Tibial artery (tissue), 4 donors: ENCODE measurements at regions not wholly inside any gene's neighbourhood (a gene's known extent, or its start where the extent isn't known, plus 50 kb on each side); places are given as distances from the start of the nearest gene placed in this dataset.

ENCODE experiments used
- DNase-seq, 2 donors: peaks; one replicate each; pipeline ENCODE4 v3.0.0-alpha.2; 2019
- H3K27ac ChIP-seq, 2 donors: fragments of 200-600 bp; sonication (generic) in 1 of 2; 1 replicate in 1 of 2; 2 replicates in 1 of 2; pipeline ENCODE4 v1.5.1; 2018 to 2019; ENCODE audit warnings: mild to moderate bottlenecking in 1 of 2
- H3K27me3 ChIP-seq, 2 donors: fragments of 200-600 bp; sonication (generic) in 1 of 2; one replicate each; pipeline versions ENCODE4 v1.5.1 to v1.6.0; 2016 to 2019
- H3K36me3 ChIP-seq, 3 donors: fragments of 200-600 bp; sonication (generic) in 2 of 3; one replicate each; pipeline ENCODE4 v1.5.1; 2016 to 2019; ENCODE audit warnings: mild to moderate bottlenecking in 2 of 3
- H3K4me1 ChIP-seq, 4 donors: fragments of 200-600 bp; sonication (generic) in 2 of 4; 1 replicate in 3 of 4; 2 replicates in 1 of 4; pipeline ENCODE4 v1.5.1; 2016 to 2019
- H3K4me3 ChIP-seq, 2 donors: fragments of 200-600 bp; sonication (generic) in 1 of 2; 1 replicate in 1 of 2; 2 replicates in 1 of 2; pipeline ENCODE4 v1.5.1; 2018 to 2019; ENCODE audit warnings: mild to moderate bottlenecking in 2 of 2
- H3K9me3 ChIP-seq, 3 donors: fragments of 200-600 bp; sonication (generic) in 1 of 3; one replicate each; pipeline ENCODE4 v1.5.1; 2016 to 2019
- CTCF ChIP-seq, 2 experiments: fragments of 200-600 bp in 1 of 2; fragments of 450-650 bp in 1 of 2; IDR thresholded peaks; one replicate each; pipeline ENCODE4 v1.5.1; 2017 to 2019; ENCODE audit warnings: antibody characterized with exemption in 2 of 2, mild to moderate bottlenecking in 1 of 2, moderate library complexity in 1 of 2
- intact Hi-C: fragments of 100-400 bp; cut with DNase I; formaldehyde crosslinking; loops from one replicate; pipeline ENCODE4 v1.15.0; 2023; ENCODE audit warnings: low total_unique reads

GRCh38 chr2:221691571-221691970 is 119.5 kb upstream of the EPHA4 start:
- intact Hi-C loops: no loop called here
- H3K4me3 ChIP-seq: no peak overlapping the region
- no peaks in the 10 kb centered on the region for H3K27me3 ChIP-seq
- DNase-seq: no peak
- H3K9me3 ChIP-seq: no peaks in the 10 kb centered on the region
- no peak overlapping the region for H3K27ac ChIP-seq
- H3K36me3 ChIP-seq: no peaks in the 10 kb centered on the region
- peaks cover 0 to 11% (median 0%) of the 10 kb centered on the region in 4 donors for H3K4me1 ChIP-seq
- no peak for TF ChIP-seq CTCF (IDR thresholded peaks at IDR 0.05)

GRCh38 chr2:221689140-221689539 is 117.0 kb upstream of the EPHA4 start:
- no peaks in the 10 kb centered on the region for H3K27me3 ChIP-seq
- no peak overlapping the region for H3K27ac ChIP-seq
- TF ChIP-seq CTCF (IDR thresholded peaks at IDR 0.05): no peak
- no peak overlapping the region for H3K4me3 ChIP-seq
- H3K36me3 ChIP-seq: no peaks in the 10 kb centered on the region
- peaks cover 0 to 9% (median 0%) of the 10 kb centered on the region in 4 donors for H3K4me1 ChIP-seq
- intact Hi-C loops: no loop called here
- no peaks in the 10 kb centered on the region for H3K9me3 ChIP-seq
- DNase-seq: no peak

GRCh38 chr2:221680548-221680947 is 108.4 kb upstream of the EPHA4 start:
- TF ChIP-seq CTCF (IDR thresholded peaks at IDR 0.05): no peak
- H3K36me3 ChIP-seq: no peaks in the 10 kb centered on the region

GRCh38 chr2:221677688-221678087 is 105.6 kb upstream of the EPHA4 start:
- Histone ChIP-seq H3K4me1 (no peaks in the 10 kb centered on the region), H3K27ac (no peak overlapping the region), H3K4me3 (no peak overlapping the region), H3K9me3 (no peaks in the 10 kb centered on the region), H3K27me3 (no peaks in the 10 kb centered on the region), H3K36me3 (no peaks in the 10 kb centered on the region)
- DNase-seq: no peak
- no peak for TF ChIP-seq CTCF (IDR thresholded peaks at IDR 0.05)
- intact Hi-C loops: no loop called here

More at GRCh38 chr2:221680548-221680947, 108.4 kb upstream of the EPHA4 start:
- DNase-seq: no peak
- Histone ChIP-seq H3K27ac (no peak overlapping the region), H3K4me3 (no peak overlapping the region), H3K27me3 (no peaks in the 10 kb centered on the region), H3K4me1 (no peaks in the 10 kb centered on the region), H3K9me3 (no peaks in the 10 kb centered on the region)
- intact Hi-C loops: no loop called here

GRCh38 chr2:221676566-221677172 is 104.6 kb upstream of the EPHA4 start:
- Histone ChIP-seq H3K36me3 (no peaks in the 10 kb centered on the region), H3K4me3 (no peak overlapping the region), H3K4me1 (no peaks in the 10 kb centered on the region), H3K27me3 (no peaks in the 10 kb centered on the region), H3K9me3 (no peaks in the 10 kb centered on the region), H3K27ac (no peak overlapping the region)
- TF ChIP-seq CTCF (IDR thresholded peaks at IDR 0.05): no peak
- DNase-seq: no peak
- intact Hi-C loops: no loop called here
